ENCODE measurements at regions not wholly inside any gene's neighbourhood (a gene's known extent, or its start where the extent isn't known, plus 50 kb on each side); places are given as distances from the start of the nearest gene placed in this dataset.

GRCh38 chr13:32951580-32951979 is 64.6 kb upstream of the KL start:
- H3K36me3 ChIP-seq (ENCODE audit: insufficient read depth, low read length) = no peaks in the 10 kb centered on the region
- H3K4me1 ChIP-seq (ENCODE audit: insufficient read depth, low read length, poor library complexity, severe bottlenecking) = no peaks in the 10 kb centered on the region
- no peaks in the 10 kb centered on the region for H3K9me2 ChIP-seq (ENCODE audit: insufficient read depth, low read length)
- POLR2A ChIA-PET = no interaction called here
- H4K20me1 ChIP-seq (ENCODE audit: insufficient read depth, low read length) = no peaks in the 10 kb centered on the region
- CTCF ChIA-PET (ENCODE audit: unreplicated experiment) = no interaction called here
- H3K27ac ChIP-seq (ENCODE audit: low read depth, low read length, poor library complexity, severe bottlenecking) = no peak overlapping the region
- no peaks in the 10 kb centered on the region for H3K79me2 ChIP-seq (ENCODE audit: insufficient read depth, low read depth, low read length)
- no peak overlapping the region for H3K4me3 ChIP-seq (ENCODE audit: low read depth, low read length, poor library complexity, severe bottlenecking)
- BruUV-seq (replicated peaks) = no TSS peak
- no peaks in the 10 kb centered on the region for H3K9me3 ChIP-seq (ENCODE audit: low read length)
- no peak overlapping the region for H2AFZ ChIP-seq (ENCODE audit: low read length)
- DNase-seq (ENCODE audit: low spot score) = no peak
- TF ChIP-seq EZH2phosphoT487 (IDR thresholded peaks at IDR 0.05; ENCODE audit: borderline replicate concordance, low read depth, low read length) = no peak
- TF ChIP-seq, protein P1, sequence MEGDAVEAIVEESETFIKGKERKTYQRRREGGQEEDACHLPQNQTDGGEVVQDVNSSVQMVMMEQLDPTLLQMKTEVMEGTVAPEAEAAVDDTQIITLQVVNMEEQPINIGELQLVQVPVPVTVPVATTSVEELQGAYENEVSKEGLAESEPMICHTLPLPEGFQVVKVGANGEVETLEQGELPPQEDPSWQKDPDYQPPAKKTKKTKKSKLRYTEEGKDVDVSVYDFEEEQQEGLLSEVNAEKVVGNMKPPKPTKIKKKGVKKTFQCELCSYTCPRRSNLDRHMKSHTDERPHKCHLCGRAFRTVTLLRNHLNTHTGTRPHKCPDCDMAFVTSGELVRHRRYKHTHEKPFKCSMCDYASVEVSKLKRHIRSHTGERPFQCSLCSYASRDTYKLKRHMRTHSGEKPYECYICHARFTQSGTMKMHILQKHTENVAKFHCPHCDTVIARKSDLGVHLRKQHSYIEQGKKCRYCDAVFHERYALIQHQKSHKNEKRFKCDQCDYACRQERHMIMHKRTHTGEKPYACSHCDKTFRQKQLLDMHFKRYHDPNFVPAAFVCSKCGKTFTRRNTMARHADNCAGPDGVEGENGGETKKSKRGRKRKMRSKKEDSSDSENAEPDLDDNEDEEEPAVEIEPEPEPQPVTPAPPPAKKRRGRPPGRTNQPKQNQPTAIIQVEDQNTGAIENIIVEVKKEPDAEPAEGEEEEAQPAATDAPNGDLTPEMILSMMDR (conservative IDR thresholded peaks at IDR 0.05; ENCODE audit: low read length) = no peak
- no peak overlapping the region for H3K4me2 ChIP-seq (ENCODE audit: low read length)
- intact Hi-C loops (cut with micrococcal nuclease; ENCODE audit: unreplicated experiment) = no loop called here

- Histone ChIP-seq H3K4me1 (ENCODE audit: insufficient read depth, low read length, poor library complexity, severe bottlenecking) (no peaks in the 10 kb centered on the region), H3K9me3 (ENCODE audit: low read length) (no peaks in the 10 kb centered on the region), H2AFZ (ENCODE audit: low read length) (no peak overlapping the region), H3K4me2 (ENCODE audit: low read length) (no peak overlapping the region), H3K4me3 (ENCODE audit: low read depth, low read length, poor library complexity, severe bottlenecking) (no peak overlapping the region), H3K9me2 (ENCODE audit: insufficient read depth, low read length) (no peaks in the 10 kb centered on the region), H4K20me1 (ENCODE audit: insufficient read depth, low read length) (no peaks in the 10 kb centered on the region), H3K36me3 (ENCODE audit: insufficient read depth, low read length) (no peaks in the 10 kb centered on the region), H3K27ac (ENCODE audit: low read depth, low read length, poor library complexity, severe bottlenecking) (no peak overlapping the region), H3K79me2 (ENCODE audit: insufficient read depth, low read depth, low read length) (no peaks in the 10 kb centered on the region)
- CTCF ChIA-PET (ENCODE audit: unreplicated experiment) = no interaction called here
- no peak for DNase-seq (ENCODE audit: low spot score)
- no TSS peak for BruUV-seq (replicated peaks)
- intact Hi-C loops (cut with micrococcal nuclease; ENCODE audit: unreplicated experiment) = no loop called here
- POLR2A ChIA-PET = interaction anchor here (0.6 to 1.2 kb wide), 6 partner anchors 17 to 468 kb away, joined by 3 to 5 read pairs (median 4); no protein-coding TSS in a partner anchor
- no peak for TF ChIP-seq EZH2phosphoT487 (IDR thresholded peaks at IDR 0.05; ENCODE audit: borderline replicate concordance, low read depth, low read length)
- TF ChIP-seq, protein P1 (conservative IDR thresholded peaks at IDR 0.05; ENCODE audit: low read length) = no peak
Observed at GRCh38 chr13:32955881-32956594, 60.2 kb upstream of the KL start.

DNA sequence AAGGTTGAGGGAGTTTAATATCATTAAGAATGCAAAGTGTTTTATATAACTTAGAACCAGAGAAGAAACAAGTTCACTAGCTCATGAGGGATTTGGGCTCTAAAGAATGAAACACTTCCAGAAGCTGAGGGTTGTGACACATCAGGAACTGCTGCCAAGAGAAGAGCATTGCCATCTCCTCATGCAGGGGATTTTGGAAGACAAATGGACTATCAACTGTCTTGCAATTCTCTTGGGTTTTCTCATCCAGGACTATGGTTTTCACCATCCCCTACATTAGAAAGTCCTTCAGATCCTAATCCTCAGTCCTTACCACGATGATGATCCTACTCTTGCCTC is 59.7 kb upstream of the KL start:
- CTCF ChIA-PET (ENCODE audit: unreplicated experiment) = no interaction called here
- intact Hi-C loops (cut with micrococcal nuclease; ENCODE audit: unreplicated experiment) = no loop called here
- POLR2A ChIA-PET = interaction anchor here (0.6 to 1.0 kb wide), 3 partner anchors 28 to 469 kb away, joined by 3 to 5 read pairs (median 4); no protein-coding TSS in a partner anchor

More for the DNA sequence above, 59.7 kb upstream of the KL start:
- no peaks in the 10 kb centered on the region for H3K36me3 ChIP-seq (ENCODE audit: insufficient read depth, low read length)
- no peak overlapping the region for H3K4me3 ChIP-seq (ENCODE audit: low read depth, low read length, poor library complexity, severe bottlenecking)
- no peak overlapping the region for H2AFZ ChIP-seq (ENCODE audit: low read length)
- no peaks in the 10 kb centered on the region for H3K79me2 ChIP-seq (ENCODE audit: insufficient read depth, low read depth, low read length)
- TF ChIP-seq, protein P1 (conservative IDR thresholded peaks at IDR 0.05; ENCODE audit: low read length) = no peak
- TF ChIP-seq EZH2phosphoT487 (IDR thresholded peaks at IDR 0.05; ENCODE audit: borderline replicate concordance, low read depth, low read length) = no peak
- BruUV-seq (replicated peaks) = no TSS peak
- H3K4me2 ChIP-seq (ENCODE audit: low read length) = no peak overlapping the region
- no peak overlapping the region for H3K27ac ChIP-seq (ENCODE audit: low read depth, low read length, poor library complexity, severe bottlenecking)
- no peaks in the 10 kb centered on the region for H3K9me2 ChIP-seq (ENCODE audit: insufficient read depth, low read length)
- no peaks in the 10 kb centered on the region for H3K4me1 ChIP-seq (ENCODE audit: insufficient read depth, low read length, poor library complexity, severe bottlenecking)
- no peaks in the 10 kb centered on the region for H3K9me3 ChIP-seq (ENCODE audit: low read length)
- DNase-seq (ENCODE audit: low spot score) = no peak
- no peaks in the 10 kb centered on the region for H4K20me1 ChIP-seq (ENCODE audit: insufficient read depth, low read length)

Data from OCI-LY7 (cell line).